Mucosa of stomach (tissue), 1 donor: ENCODE measurements at regions not wholly inside any gene's neighbourhood (a gene's known extent, or its start where the extent isn't known, plus 50 kb on each side); places are given as distances from the start of the nearest gene placed in this dataset.

Experiments used
- H3K27me3 ChIP-seq: one replicate; pipeline ENCODE4 v1.7.0; 2013; ENCODE audit warnings: mild to moderate bottlenecking, low read length; ENCODE audit not compliant: control insufficient read depth, insufficient read depth
- H3K36me3 ChIP-seq: one replicate; pipeline ENCODE4 v1.7.0; 2013; ENCODE audit warnings: low read length; ENCODE audit not compliant: control insufficient read depth, insufficient read depth
- H3K4me1 ChIP-seq: one replicate; pipeline ENCODE4 v1.7.0; 2013; ENCODE audit warnings: mild to moderate bottlenecking, low read length; ENCODE audit not compliant: control insufficient read depth, insufficient read depth
- H3K4me3 ChIP-seq: one replicate; pipeline ENCODE4 v1.7.0; 2013; ENCODE audit warnings: low read length
- H3K9ac ChIP-seq: one replicate; pipeline ENCODE4 v1.7.0; 2013; ENCODE audit warnings: mild to moderate bottlenecking, low read length, moderate library complexity
- H3K9me3 ChIP-seq: one replicate; pipeline ENCODE4 v1.7.0; 2013; ENCODE audit warnings: mild to moderate bottlenecking, low read length, moderate library complexity; ENCODE audit not compliant: control insufficient read depth
- donor health status: Pancreatic carcinoma.

DNA sequence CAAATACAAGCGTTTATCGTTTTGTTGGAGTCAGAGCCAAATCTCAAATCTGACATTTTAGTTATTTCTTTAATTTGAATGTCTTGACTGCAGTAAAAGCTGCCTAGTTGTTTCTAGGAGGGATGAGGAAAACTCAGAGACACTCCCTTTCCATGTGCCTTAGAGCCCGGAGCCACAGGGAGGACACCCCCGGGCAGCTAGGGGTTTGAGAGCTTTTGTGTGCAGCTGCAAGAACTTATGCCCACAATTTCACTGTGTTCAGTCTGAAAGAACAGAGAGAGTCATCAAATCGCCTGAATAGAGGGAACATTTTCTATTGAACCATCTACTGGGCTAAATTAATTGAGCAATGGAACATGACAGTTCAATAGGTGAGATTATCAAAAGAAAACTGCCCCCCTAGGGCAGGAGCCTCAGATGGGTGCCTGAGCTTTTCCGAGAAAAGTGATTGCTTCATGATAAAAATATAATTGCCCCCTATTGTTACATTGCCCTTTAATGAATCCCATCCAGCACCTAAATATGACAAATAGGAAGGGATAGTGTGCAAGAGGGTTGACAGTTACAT lies 709.3 kb upstream of the RGMB start:
- Histone ChIP-seq H3K9me3 (no peaks in the 10 kb centered on the region), H3K4me3 (no peak overlapping the region), H3K9ac (no peak overlapping the region), H3K27me3 (no peaks in the 10 kb centered on the region), H3K36me3 (no peaks in the 10 kb centered on the region), H3K4me1 (no peaks in the 10 kb centered on the region)

- Histone ChIP-seq H3K36me3 (no peaks in the 10 kb centered on the region), H3K4me3 (no peak overlapping the region), H3K9me3 (no peaks in the 10 kb centered on the region), H3K9ac (no peak overlapping the region), H3K4me1 (no peaks in the 10 kb centered on the region), H3K27me3 (no peaks in the 10 kb centered on the region)
Measured at GRCh38 chr5:98065261-98065909, 708.1 kb upstream of the RGMB start.

- no peaks in the 10 kb centered on the region for H3K4me1 ChIP-seq
- H3K27me3 ChIP-seq = no peaks in the 10 kb centered on the region
- no peak overlapping the region for H3K4me3 ChIP-seq
- H3K36me3 ChIP-seq = no peaks in the 10 kb centered on the region
- H3K9ac ChIP-seq = no peak overlapping the region
- no peaks in the 10 kb centered on the region for H3K9me3 ChIP-seq
Measured at GRCh38 chr5:98066910-98067309, 706.6 kb upstream of the RGMB start.

- Histone ChIP-seq H3K9me3 (no peaks in the 10 kb centered on the region), H3K36me3 (no peaks in the 10 kb centered on the region), H3K27me3 (no peaks in the 10 kb centered on the region), H3K9ac (no peak overlapping the region), H3K4me3 (no peak overlapping the region), H3K4me1 (no peaks in the 10 kb centered on the region)
Measured at GRCh38 chr5:98069876-98070512, 703.5 kb upstream of the RGMB start.

DNA sequence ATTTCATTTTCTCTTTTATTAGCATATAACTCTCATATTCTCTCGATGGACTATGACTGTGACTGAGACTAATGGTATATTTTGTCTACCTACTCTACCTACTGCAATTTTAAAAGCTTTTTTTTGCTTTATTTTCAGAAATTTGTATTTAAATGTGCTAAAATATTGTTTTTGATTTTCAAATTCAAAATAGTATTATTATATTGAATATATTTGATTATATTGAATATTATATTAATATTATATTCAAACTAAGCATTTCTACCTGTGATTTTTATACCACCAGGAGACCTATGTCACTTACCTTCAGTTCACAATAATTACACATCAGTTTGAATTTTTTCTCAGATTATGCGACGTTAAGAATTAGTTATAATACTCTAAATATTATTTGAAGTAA lies 700.5 kb upstream of the RGMB start:
- H3K9me3 ChIP-seq = no peaks in the 10 kb centered on the region
- H3K9ac ChIP-seq = no peak overlapping the region
- H3K27me3 ChIP-seq = no peaks in the 10 kb centered on the region
- no peaks in the 10 kb centered on the region for H3K36me3 ChIP-seq
- H3K4me1 ChIP-seq = no peaks in the 10 kb centered on the region
- no peak overlapping the region for H3K4me3 ChIP-seq

- Histone ChIP-seq H3K27me3 (no peaks in the 10 kb centered on the region), H3K36me3 (no peaks in the 10 kb centered on the region), H3K4me3 (no peak overlapping the region), H3K9ac (no peak overlapping the region), H3K9me3 (no peaks in the 10 kb centered on the region), H3K4me1 (no peaks in the 10 kb centered on the region)
Measured at GRCh38 chr5:98076501-98076900, 697.0 kb upstream of the RGMB start.

DNA sequence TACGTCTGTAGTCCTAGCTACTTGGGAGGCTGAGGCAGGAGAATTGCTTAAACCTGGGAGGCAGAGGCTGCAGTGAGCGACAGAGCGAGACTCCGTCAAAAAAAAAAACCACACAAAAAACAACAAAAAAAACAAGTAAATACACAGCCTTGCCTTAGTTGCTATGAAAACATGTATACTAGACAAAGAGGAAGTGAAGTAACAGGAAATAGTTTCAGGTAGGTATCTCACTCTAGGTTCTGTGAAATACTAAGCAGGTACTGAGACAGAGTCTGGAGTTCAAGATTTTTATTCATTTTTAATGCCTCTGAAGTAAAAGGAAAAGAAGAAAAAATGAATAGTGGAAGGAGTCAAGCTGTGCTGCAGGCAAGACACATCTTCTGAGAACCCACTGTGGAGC lies 687.9 kb upstream of the RGMB start:
- no peak overlapping the region for H3K4me3 ChIP-seq
- no peak overlapping the region for H3K9ac ChIP-seq
- H3K4me1 ChIP-seq = no peaks in the 10 kb centered on the region
- no peaks in the 10 kb centered on the region for H3K9me3 ChIP-seq
- no peaks in the 10 kb centered on the region for H3K27me3 ChIP-seq
- H3K36me3 ChIP-seq = no peaks in the 10 kb centered on the region

DNA sequence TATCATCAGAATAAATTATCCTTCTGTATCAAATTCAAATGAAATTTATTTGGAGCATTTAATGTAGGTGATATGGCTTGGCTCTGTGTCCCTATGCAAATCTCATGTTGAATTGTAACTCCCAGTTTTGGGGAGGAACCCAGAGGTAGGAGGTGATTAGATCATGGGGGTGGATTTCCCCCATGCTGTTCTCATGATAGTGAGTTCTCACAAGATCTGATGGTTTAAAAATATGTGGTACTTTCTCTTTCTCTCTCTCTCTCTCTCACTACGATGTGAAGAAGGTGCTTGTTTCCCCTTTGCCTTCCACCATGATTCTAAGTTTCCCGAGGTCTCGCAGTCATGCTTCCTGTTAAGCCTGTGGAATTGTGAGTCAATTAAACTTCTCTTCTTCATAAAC lies 678.4 kb upstream of the RGMB start:
- Histone ChIP-seq H3K9me3 (no peaks in the 10 kb centered on the region), H3K36me3 (no peaks in the 10 kb centered on the region), H3K27me3 (no peaks in the 10 kb centered on the region), H3K4me1 (no peaks in the 10 kb centered on the region), H3K9ac (no peak overlapping the region), H3K4me3 (no peak overlapping the region)

DNA sequence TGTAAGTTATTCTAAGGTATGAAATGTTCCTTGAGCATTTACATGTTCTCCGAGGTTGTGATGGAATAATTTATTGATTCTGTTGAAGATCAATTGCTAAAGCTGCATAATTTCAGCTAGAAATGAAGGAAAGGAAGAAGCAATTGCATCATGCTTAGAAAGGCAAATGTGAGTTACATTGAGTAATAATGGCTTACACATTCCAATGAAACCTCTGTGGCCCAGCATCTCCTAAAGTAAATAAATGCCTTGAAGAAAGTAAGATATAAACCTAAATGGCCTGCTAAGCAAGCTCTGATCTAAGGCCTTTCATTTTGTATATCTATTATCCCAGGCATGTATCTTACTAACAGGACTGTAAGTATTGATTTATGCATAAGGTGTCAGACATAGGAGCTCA lies 677.3 kb upstream of the RGMB start:
- no peaks in the 10 kb centered on the region for H3K4me1 ChIP-seq
- no peak overlapping the region for H3K4me3 ChIP-seq

GRCh38 chr5:98099448-98100105 lies 673.9 kb upstream of the RGMB start:
- H3K36me3 ChIP-seq = no peaks in the 10 kb centered on the region
- no peaks in the 10 kb centered on the region for H3K4me1 ChIP-seq
- H3K4me3 ChIP-seq = no peak overlapping the region
- H3K9me3 ChIP-seq = no peaks in the 10 kb centered on the region
- no peaks in the 10 kb centered on the region for H3K27me3 ChIP-seq
- no peak overlapping the region for H3K9ac ChIP-seq

More for the DNA sequence above, 677.3 kb upstream of the RGMB start:
- H3K9me3 ChIP-seq = no peaks in the 10 kb centered on the region
- H3K9ac ChIP-seq = no peak overlapping the region
- no peaks in the 10 kb centered on the region for H3K27me3 ChIP-seq
- no peaks in the 10 kb centered on the region for H3K36me3 ChIP-seq

DNA sequence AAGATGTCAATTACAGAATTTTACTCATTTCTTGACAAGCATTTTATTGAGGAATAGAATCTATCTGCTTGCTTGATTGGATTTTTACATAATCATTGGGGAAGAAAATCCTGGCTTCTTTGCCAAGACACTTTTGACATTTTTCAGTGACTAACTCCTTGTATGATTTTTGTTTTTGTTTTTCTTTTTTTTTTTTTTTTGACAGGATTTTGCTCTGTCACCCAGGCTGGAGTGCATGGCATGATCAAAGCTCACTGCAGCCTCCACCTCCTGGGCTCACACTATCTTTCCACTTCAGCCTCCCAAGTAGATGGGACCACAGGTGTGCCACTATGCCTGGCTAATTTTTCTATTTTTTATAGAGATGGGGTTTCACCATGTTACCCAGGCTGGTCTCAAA lies 672.3 kb upstream of the RGMB start:
- Histone ChIP-seq H3K36me3 (no peaks in the 10 kb centered on the region), H3K4me1 (no peaks in the 10 kb centered on the region), H3K9ac (no peak overlapping the region), H3K27me3 (no peaks in the 10 kb centered on the region), H3K4me3 (no peak overlapping the region), H3K9me3 (no peaks in the 10 kb centered on the region)

- Histone ChIP-seq H3K9me3 (no peaks in the 10 kb centered on the region), H3K36me3 (no peaks in the 10 kb centered on the region), H3K4me1 (no peaks in the 10 kb centered on the region), H3K4me3 (no peak overlapping the region), H3K9ac (no peak overlapping the region), H3K27me3 (no peaks in the 10 kb centered on the region)
Measured at GRCh38 chr5:98102936-98103335, 670.5 kb upstream of the RGMB start.
